ENCODE measurements at regions not wholly inside any gene's neighbourhood (a gene's known extent, or its start where the extent isn't known, plus 50 kb on each side); places are given as distances from the start of the nearest gene placed in this dataset.

- no peaks in the 10 kb centered on the region for H3K9me3 ChIP-seq (ENCODE audit: low read length)
- no peak overlapping the region for H2AFZ ChIP-seq (ENCODE audit: low read length)
- TF ChIP-seq CTCF (IDR thresholded peaks at IDR 0.05; ENCODE audit: low read length): no peak
- TF ChIP-seq EZH2 (IDR thresholded peaks at IDR 0.05; ENCODE audit: borderline replicate concordance, low read length): no peak
Measured at GRCh38 chr11:45518833-45519535, 146.4 kb downstream of the CHST1 start.

GRCh38 chr11:45518141-45518832, 147.1 kb downstream of the CHST1 start:
- H3F3A ChIP-seq (ENCODE audit: insufficient read depth, low read length): no peaks in the 10 kb centered on the region
- no peaks in the 10 kb centered on the region for H3K9me3 ChIP-seq (ENCODE audit: low read length)
- TF ChIP-seq EZH2 (IDR thresholded peaks at IDR 0.05; ENCODE audit: borderline replicate concordance, low read length) (no peak), CTCF (IDR thresholded peaks at IDR 0.05; ENCODE audit: low read length) (no peak)
- H2AFZ ChIP-seq (ENCODE audit: low read length): no peak overlapping the region
- H3K36me3 ChIP-seq (ENCODE audit: insufficient read depth, low read length): no peaks in the 10 kb centered on the region
- H3K9ac ChIP-seq (ENCODE audit: low read length): no peak overlapping the region
- no peak overlapping the region for H3K27ac ChIP-seq (ENCODE audit: low read depth, low read length, poor library complexity, severe bottlenecking)
- H3K4me2 ChIP-seq (ENCODE audit: low read length): no peak overlapping the region
- H3K9me2 ChIP-seq (ENCODE audit: low read depth, low read length): no peaks in the 10 kb centered on the region
- H3K4me1 ChIP-seq (ENCODE audit: insufficient read depth, low read length, severe bottlenecking): no peaks in the 10 kb centered on the region
- no peaks in the 10 kb centered on the region for H4K20me1 ChIP-seq (ENCODE audit: insufficient read depth, low read length)
- H3K27me3 ChIP-seq (ENCODE audit: insufficient read depth, low read length): no peaks in the 10 kb centered on the region
- H3K4me3 ChIP-seq (ENCODE audit: low read depth, low read length, poor library complexity, severe bottlenecking): no peak overlapping the region
- no peaks in the 10 kb centered on the region for H3K79me2 ChIP-seq (ENCODE audit: insufficient read depth, low read length)

More at GRCh38 chr11:45518833-45519535, 146.4 kb downstream of the CHST1 start:
- no peaks in the 10 kb centered on the region for H3K79me2 ChIP-seq (ENCODE audit: insufficient read depth, low read length)
- H4K20me1 ChIP-seq (ENCODE audit: insufficient read depth, low read length): no peaks in the 10 kb centered on the region
- no peak overlapping the region for H3K27ac ChIP-seq (ENCODE audit: low read depth, low read length, poor library complexity, severe bottlenecking)
- no peaks in the 10 kb centered on the region for H3K9me2 ChIP-seq (ENCODE audit: low read depth, low read length)
- no peak overlapping the region for H3K4me2 ChIP-seq (ENCODE audit: low read length)
- no peaks in the 10 kb centered on the region for H3K27me3 ChIP-seq (ENCODE audit: insufficient read depth, low read length)
- H3K4me1 ChIP-seq (ENCODE audit: insufficient read depth, low read length, severe bottlenecking): no peaks in the 10 kb centered on the region
- no peak overlapping the region for H3K4me3 ChIP-seq (ENCODE audit: low read depth, low read length, poor library complexity, severe bottlenecking)
- H3K36me3 ChIP-seq (ENCODE audit: insufficient read depth, low read length): no peaks in the 10 kb centered on the region
- no peaks in the 10 kb centered on the region for H3F3A ChIP-seq (ENCODE audit: insufficient read depth, low read length)
- H3K9ac ChIP-seq (ENCODE audit: low read length): no peak overlapping the region

GRCh38 chr11:45517171-45517770, 148.2 kb downstream of the CHST1 start:
- Histone ChIP-seq H2AFZ (ENCODE audit: low read length) (no peak overlapping the region), H3F3A (ENCODE audit: insufficient read depth, low read length) (no peaks in the 10 kb centered on the region), H3K36me3 (ENCODE audit: insufficient read depth, low read length) (no peaks in the 10 kb centered on the region), H3K9me2 (ENCODE audit: low read depth, low read length) (no peaks in the 10 kb centered on the region), H3K4me3 (ENCODE audit: low read depth, low read length, poor library complexity, severe bottlenecking) (no peak overlapping the region), H3K79me2 (ENCODE audit: insufficient read depth, low read length) (no peaks in the 10 kb centered on the region), H4K20me1 (ENCODE audit: insufficient read depth, low read length) (no peaks in the 10 kb centered on the region), H3K27ac (ENCODE audit: low read depth, low read length, poor library complexity, severe bottlenecking) (no peak overlapping the region), H3K4me2 (ENCODE audit: low read length) (no peak overlapping the region), H3K9me3 (ENCODE audit: low read length) (no peaks in the 10 kb centered on the region), H3K27me3 (ENCODE audit: insufficient read depth, low read length) (no peaks in the 10 kb centered on the region), H3K9ac (ENCODE audit: low read length) (no peak overlapping the region), H3K4me1 (ENCODE audit: insufficient read depth, low read length, severe bottlenecking) (no peaks in the 10 kb centered on the region)
- no peak for TF ChIP-seq EZH2 (IDR thresholded peaks at IDR 0.05; ENCODE audit: borderline replicate concordance, low read length)
- no peak for TF ChIP-seq CTCF (IDR thresholded peaks at IDR 0.05; ENCODE audit: low read length)
